WERI-Rb-1 (cell line): ENCODE measurements at regions not wholly inside any gene's neighbourhood (a gene's known extent, or its start where the extent isn't known, plus 50 kb on each side); places are given as distances from the start of the nearest gene placed in this dataset.

ENCODE experiments used
- DNase-seq: peaks from one replicate; pipeline ENCODE4 v3.0.0-alpha.2; 2020
- H3K27ac ChIP-seq: fragments of 250-450 bp; sonication (Bioruptor Pico); 2 replicates; pipeline ENCODE4 v1.5.1; 2020; ENCODE audit warnings: mild to moderate bottlenecking, moderate library complexity
- H3K27me3 ChIP-seq: fragments of 250-450 bp; sonication (Bioruptor Pico); 2 replicates; pipeline ENCODE4 v1.5.1; 2021; ENCODE audit warnings: mild to moderate bottlenecking, low read depth, moderate library complexity; ENCODE audit not compliant: insufficient read depth, severe bottlenecking
- H3K36me3 ChIP-seq: fragments of 250-450 bp; sonication (Bioruptor Pico); 2 replicates; pipeline ENCODE4 v1.5.1; 2020; ENCODE audit warnings: mild to moderate bottlenecking, moderate library complexity
- H3K4me3 ChIP-seq: 2 replicates; pipeline ENCODE4 v1.5.1; 2011; ENCODE audit warnings: low read depth, mild to moderate bottlenecking, control low read depth, low read length
- H3K9me3 ChIP-seq: fragments of 250-450 bp; sonication (Bioruptor Pico); 2 replicates; pipeline ENCODE4 v1.5.1; 2021; ENCODE audit warnings: mild to moderate bottlenecking, moderate library complexity; ENCODE audit not compliant: severe bottlenecking
- TF ChIP-seq, protein P1 (sequence below): IDR thresholded peaks from 2 replicates; pipeline ENCODE4 v1.5.1; 2011; ENCODE audit warnings: low read depth, mild to moderate bottlenecking, control low read depth, inconsistent platforms, low read length

DNA sequence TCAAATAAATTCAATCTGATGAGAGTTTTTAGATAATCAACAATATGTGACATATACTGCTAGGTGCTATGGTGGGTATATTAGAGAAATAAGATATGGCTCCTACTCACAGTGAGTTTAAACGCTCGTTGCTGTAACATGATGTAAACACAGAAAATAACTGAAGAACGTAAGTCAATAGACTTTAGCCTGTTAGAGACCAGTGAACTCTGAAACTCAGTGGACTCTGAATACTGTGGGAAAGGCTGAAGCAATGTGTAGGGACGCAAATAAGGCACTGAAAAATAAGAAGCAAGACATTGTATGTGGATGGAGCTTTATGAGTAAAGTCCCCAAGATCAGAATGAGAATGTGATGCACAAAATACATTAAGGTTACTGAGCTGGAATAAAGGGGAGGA lies 431.6 kb downstream of the TFAP2B start:
- Histone ChIP-seq H3K27me3 (no peaks in the 10 kb centered on the region), H3K27ac (no peak overlapping the region), H3K4me3 (no peak overlapping the region), H3K9me3 (no peaks in the 10 kb centered on the region), H3K36me3 (no peaks in the 10 kb centered on the region)
- no peak for DNase-seq
- TF ChIP-seq, protein P1, sequence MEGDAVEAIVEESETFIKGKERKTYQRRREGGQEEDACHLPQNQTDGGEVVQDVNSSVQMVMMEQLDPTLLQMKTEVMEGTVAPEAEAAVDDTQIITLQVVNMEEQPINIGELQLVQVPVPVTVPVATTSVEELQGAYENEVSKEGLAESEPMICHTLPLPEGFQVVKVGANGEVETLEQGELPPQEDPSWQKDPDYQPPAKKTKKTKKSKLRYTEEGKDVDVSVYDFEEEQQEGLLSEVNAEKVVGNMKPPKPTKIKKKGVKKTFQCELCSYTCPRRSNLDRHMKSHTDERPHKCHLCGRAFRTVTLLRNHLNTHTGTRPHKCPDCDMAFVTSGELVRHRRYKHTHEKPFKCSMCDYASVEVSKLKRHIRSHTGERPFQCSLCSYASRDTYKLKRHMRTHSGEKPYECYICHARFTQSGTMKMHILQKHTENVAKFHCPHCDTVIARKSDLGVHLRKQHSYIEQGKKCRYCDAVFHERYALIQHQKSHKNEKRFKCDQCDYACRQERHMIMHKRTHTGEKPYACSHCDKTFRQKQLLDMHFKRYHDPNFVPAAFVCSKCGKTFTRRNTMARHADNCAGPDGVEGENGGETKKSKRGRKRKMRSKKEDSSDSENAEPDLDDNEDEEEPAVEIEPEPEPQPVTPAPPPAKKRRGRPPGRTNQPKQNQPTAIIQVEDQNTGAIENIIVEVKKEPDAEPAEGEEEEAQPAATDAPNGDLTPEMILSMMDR, result no peak

DNA sequence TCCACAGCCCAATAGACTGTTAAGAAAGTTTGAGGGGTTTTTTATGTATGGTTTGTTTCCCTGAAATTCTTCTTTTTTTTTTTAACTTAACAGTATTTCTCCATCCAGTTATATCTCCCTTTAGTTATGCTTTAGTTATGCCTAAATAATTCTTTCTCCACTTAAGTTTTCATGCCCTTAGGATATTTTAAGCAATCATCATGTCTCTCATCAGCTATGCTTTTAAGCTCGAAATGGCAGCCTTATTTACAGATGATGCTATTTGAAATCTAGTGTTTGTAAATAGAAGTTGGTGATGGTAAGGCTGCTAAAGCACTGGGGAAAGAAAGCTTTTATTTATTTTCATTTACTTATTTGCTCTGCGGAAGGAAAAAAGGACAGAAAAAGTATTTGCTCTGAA lies 439.3 kb downstream of the TFAP2B start:
- Histone ChIP-seq H3K9me3 (no peaks in the 10 kb centered on the region), H3K27me3 (no peaks in the 10 kb centered on the region), H3K27ac (no peak overlapping the region), H3K4me3 (no peak overlapping the region), H3K36me3 (no peaks in the 10 kb centered on the region)
- no peak for DNase-seq
- TF ChIP-seq, protein P1, result no peak

DNA sequence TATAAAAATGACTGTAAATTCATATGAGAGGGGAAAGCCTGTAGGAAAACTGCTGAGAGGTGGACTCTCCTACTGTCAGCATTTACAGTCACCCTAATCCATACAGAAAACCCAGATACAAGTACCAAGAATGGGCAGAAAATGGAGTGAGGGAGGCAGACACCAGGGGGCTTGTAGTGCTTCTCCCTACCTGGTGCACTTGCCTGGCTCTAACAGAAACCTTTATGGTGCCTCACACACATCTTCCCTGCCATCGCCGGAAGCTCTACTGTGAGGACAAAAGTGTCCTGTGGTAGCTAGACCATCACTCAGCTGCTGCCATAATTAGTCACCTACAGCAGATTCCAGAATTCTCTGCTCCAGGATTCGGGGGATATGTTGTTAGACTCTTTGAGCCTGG lies 441.3 kb downstream of the TFAP2B start:
- H3K27ac ChIP-seq, result no peak overlapping the region
- DNase-seq, result no peak
- no peaks in the 10 kb centered on the region for H3K27me3 ChIP-seq

DNA sequence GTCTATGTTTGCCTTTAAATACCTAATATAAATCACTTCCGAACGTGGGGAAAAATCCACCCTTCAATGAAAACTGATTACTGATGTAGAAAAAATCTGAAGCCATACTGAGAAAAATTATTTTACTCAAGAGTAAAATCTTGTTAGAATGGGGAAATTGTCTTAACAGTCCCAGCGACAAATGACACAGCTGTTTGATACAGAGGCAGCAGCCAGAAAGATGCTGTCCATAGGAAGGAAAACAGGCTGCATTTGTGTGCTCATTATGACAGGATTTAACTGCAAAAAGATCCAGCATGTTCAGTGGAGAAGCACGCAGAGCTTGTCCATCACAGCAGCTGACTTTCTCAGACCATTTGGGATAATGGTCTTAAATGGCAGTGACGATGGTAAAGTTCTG lies 443.0 kb downstream of the TFAP2B start:
- Histone ChIP-seq H3K27me3 (no peaks in the 10 kb centered on the region), H3K4me3 (no peak overlapping the region), H3K9me3 (no peaks in the 10 kb centered on the region), H3K27ac (no peak overlapping the region), H3K36me3 (no peaks in the 10 kb centered on the region)
- TF ChIP-seq, protein P1, result no peak
- DNase-seq, result no peak

More for the DNA sequence above, 441.3 kb downstream of the TFAP2B start:
- no peaks in the 10 kb centered on the region for H3K9me3 ChIP-seq
- H3K36me3 ChIP-seq, result no peaks in the 10 kb centered on the region
- TF ChIP-seq, protein P1, result no peak
- H3K4me3 ChIP-seq, result no peak overlapping the region

DNA sequence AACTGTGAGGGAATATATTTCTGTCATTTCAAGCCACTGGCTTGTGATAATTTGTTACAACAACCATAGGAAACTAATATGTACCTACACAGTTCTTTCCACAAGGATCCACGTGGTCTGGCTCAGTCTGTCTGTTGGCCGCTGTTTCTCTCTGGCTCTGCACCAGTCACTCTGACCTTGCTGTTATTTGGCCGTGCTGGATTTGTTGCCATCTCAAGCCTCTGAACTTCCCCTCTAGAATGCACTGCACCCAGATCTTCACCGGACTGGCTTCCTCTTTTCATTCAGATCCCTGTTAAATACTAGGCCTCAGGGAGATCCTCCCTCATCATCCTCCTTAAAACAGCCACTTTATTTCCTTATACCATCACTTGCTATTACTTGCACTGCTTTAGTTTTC lies 446.8 kb downstream of the TFAP2B start:
- no peak overlapping the region for H3K27ac ChIP-seq
- no peak overlapping the region for H3K4me3 ChIP-seq
- no peaks in the 10 kb centered on the region for H3K9me3 ChIP-seq
- no peaks in the 10 kb centered on the region for H3K27me3 ChIP-seq
- H3K36me3 ChIP-seq, result no peaks in the 10 kb centered on the region
- TF ChIP-seq, protein P1, result no peak
- no peak for DNase-seq

DNA sequence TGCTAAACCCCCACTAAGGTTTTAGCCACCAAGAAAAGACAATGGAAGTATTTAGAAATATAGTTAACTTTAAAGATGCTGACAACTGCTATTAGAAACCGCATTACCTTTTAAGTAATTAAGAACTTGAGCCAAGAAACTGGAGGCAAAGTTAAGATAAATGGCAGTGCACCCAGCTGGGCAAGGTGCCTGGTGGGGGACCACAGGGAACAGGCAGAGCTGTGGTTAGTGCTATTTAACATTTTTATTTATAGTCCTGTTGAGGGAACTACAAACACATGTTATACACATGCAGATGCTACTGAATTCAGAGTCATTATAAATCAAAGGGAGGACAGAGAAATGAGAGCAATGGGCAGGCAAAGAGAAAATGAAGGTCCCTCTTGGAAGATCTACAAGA lies 447.9 kb downstream of the TFAP2B start:
- H3K27ac ChIP-seq, result no peak overlapping the region
- DNase-seq, result no peak

More for the DNA sequence above, 447.9 kb downstream of the TFAP2B start:
- Histone ChIP-seq H3K27me3 (no peaks in the 10 kb centered on the region), H3K4me3 (no peak overlapping the region), H3K9me3 (no peaks in the 10 kb centered on the region), H3K36me3 (no peaks in the 10 kb centered on the region)
- TF ChIP-seq, protein P1, result no peak
